Astrocyte (in vitro differentiated cells and primary cell): ENCODE measurements at regions not wholly inside any gene's neighbourhood (a gene's known extent, or its start where the extent isn't known, plus 50 kb on each side); places are given as distances from the start of the nearest gene placed in this dataset.

Experiments used
- DNase-seq: peaks from one replicate; pipeline ENCODE4 v3.0.0-alpha.2; 2010; ENCODE audit warnings: low read depth
- FAIRE-seq: peaks from 2 replicates; lab custom pipeline; 2011; peaks lifted over from hg19 to GRCh38; lab: Jason Lieb, UNC
- H2AFZ ChIP-seq: 2 replicates; pipeline ENCODE4 v1.6.0; 2012; ENCODE audit warnings: low read depth, low read length, inconsistent platforms
- H3K27ac ChIP-seq: 2 replicates; pipeline ENCODE4 v1.5.1; 2011; ENCODE audit warnings: low read depth, low read length, inconsistent platforms
- H3K27me3 ChIP-seq: 2 replicates; pipeline ENCODE4 v1.6.0; 2011; ENCODE audit warnings: low read length, inconsistent platforms; ENCODE audit not compliant: insufficient read depth
- H3K36me3 ChIP-seq: 2 replicates; pipeline ENCODE4 v1.5.1; 2011; ENCODE audit warnings: low read length, inconsistent platforms; ENCODE audit not compliant: insufficient read depth
- H3K4me1 ChIP-seq: 2 replicates; pipeline ENCODE4 v1.5.1; 2011; ENCODE audit warnings: low read length, inconsistent platforms; ENCODE audit not compliant: insufficient read depth
- H3K4me2 ChIP-seq: 2 replicates; pipeline ENCODE4 v1.6.0; 2012; ENCODE audit warnings: low read length, inconsistent platforms
- H3K4me3 ChIP-seq: 2 replicates; pipeline ENCODE4 v1.5.1; 2011; ENCODE audit warnings: low read depth, mild to moderate bottlenecking, low read length, inconsistent platforms; ENCODE audit not compliant: insufficient read depth
- H3K79me2 ChIP-seq: 2 replicates; pipeline ENCODE4 v1.6.0; 2012; ENCODE audit warnings: mild to moderate bottlenecking, low read length, inconsistent platforms; ENCODE audit not compliant: insufficient read depth
- H3K9ac ChIP-seq: 2 replicates; pipeline ENCODE4 v1.6.0; 2012; ENCODE audit warnings: mild to moderate bottlenecking, low read length, inconsistent platforms
- H3K9me3 ChIP-seq: 2 replicates; pipeline ENCODE4 v1.5.1; 2012; ENCODE audit warnings: low read depth, mild to moderate bottlenecking, low read length, inconsistent platforms; ENCODE audit not compliant: insufficient read depth
- H4K20me1 ChIP-seq: 2 replicates; pipeline ENCODE4 v1.6.0; 2012; ENCODE audit warnings: low read length, inconsistent platforms; ENCODE audit not compliant: insufficient read depth
- H3K27ac Mint-ChIP-seq: one replicate; pipeline ENCODE4 v1.8.0; 2021; ENCODE audit warnings: mild to moderate bottlenecking, mixed read lengths; ENCODE audit not compliant: unreplicated experiment
- H3K27me3 Mint-ChIP-seq: one replicate; pipeline ENCODE4 v1.8.0; 2021; ENCODE audit warnings: low read depth, mixed read lengths; ENCODE audit not compliant: unreplicated experiment
- H3K36me3 Mint-ChIP-seq: one replicate; pipeline ENCODE4 v1.8.0; 2021; ENCODE audit warnings: low read depth, mixed read lengths; ENCODE audit not compliant: unreplicated experiment
- H3K4me1 Mint-ChIP-seq: one replicate; pipeline ENCODE4 v1.8.0; 2021; ENCODE audit warnings: low read depth, mixed read lengths; ENCODE audit not compliant: unreplicated experiment
- H3K4me3 Mint-ChIP-seq: one replicate; pipeline ENCODE4 v1.8.0; 2021; ENCODE audit warnings: mild to moderate bottlenecking, moderate library complexity, mixed read lengths; ENCODE audit not compliant: unreplicated experiment
- H3K9me3 Mint-ChIP-seq: one replicate; pipeline ENCODE4 v1.8.0; 2021; ENCODE audit warnings: mild to moderate bottlenecking, mixed read lengths; ENCODE audit not compliant: unreplicated experiment
- EZH2 ChIP-seq: IDR thresholded peaks from 2 replicates; pipeline ENCODE4 v1.6.1; 2012; ENCODE audit warnings: mild to moderate bottlenecking, low read length, inconsistent platforms; ENCODE audit not compliant: insufficient read depth
- TF ChIP-seq, protein P1 (sequence below): IDR thresholded peaks from 2 replicates; pipeline ENCODE4 v1.5.1; 2011; ENCODE audit warnings: low read depth, mild to moderate bottlenecking, inconsistent platforms, low read length, moderate library complexity; ENCODE audit not compliant: insufficient read depth

DNA sequence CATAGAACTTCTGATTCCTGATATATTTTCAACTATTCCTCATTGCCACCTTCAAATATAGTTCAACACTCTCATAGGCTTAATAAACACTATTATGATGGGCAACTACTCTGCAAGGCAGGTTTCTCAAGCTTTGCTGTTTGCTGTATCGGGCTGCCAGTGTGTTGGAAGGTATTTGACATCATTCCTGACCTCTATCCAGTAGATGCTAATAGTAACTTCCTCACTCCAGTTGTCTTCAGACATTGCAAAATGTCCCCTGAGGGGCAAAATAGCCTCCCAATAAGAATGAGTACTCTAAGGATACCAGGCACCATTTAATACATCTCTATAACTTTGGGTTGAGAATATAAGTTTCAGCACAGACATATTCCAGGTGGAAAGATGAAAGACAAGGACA, 147.5 kb upstream of the PFN2 start:
- Mint-ChIP-seq H3K36me3 (no peaks in the 10 kb centered on the region), H3K27ac (no peak overlapping the region), H3K27me3 (peaks cover 1% of the 10 kb centered on the region), H3K4me3 (no peak overlapping the region), H3K9me3 (peaks cover 5% of the 10 kb centered on the region), H3K4me1 (peaks cover 32% of the 10 kb centered on the region)
- Histone ChIP-seq H3K36me3 (no peaks in the 10 kb centered on the region), H3K27me3 (no peaks in the 10 kb centered on the region), H3K27ac (no peak overlapping the region), H2AFZ (no peak overlapping the region), H3K9me3 (no peaks in the 10 kb centered on the region), H3K4me2 (no peak overlapping the region), H3K9ac (no peak overlapping the region), H3K4me3 (no peak overlapping the region), H3K4me1 (peaks cover 4% of the 10 kb centered on the region), H4K20me1 (no peaks in the 10 kb centered on the region), H3K79me2 (no peaks in the 10 kb centered on the region)
- no peak for DNase-seq
- TF ChIP-seq, protein P1, sequence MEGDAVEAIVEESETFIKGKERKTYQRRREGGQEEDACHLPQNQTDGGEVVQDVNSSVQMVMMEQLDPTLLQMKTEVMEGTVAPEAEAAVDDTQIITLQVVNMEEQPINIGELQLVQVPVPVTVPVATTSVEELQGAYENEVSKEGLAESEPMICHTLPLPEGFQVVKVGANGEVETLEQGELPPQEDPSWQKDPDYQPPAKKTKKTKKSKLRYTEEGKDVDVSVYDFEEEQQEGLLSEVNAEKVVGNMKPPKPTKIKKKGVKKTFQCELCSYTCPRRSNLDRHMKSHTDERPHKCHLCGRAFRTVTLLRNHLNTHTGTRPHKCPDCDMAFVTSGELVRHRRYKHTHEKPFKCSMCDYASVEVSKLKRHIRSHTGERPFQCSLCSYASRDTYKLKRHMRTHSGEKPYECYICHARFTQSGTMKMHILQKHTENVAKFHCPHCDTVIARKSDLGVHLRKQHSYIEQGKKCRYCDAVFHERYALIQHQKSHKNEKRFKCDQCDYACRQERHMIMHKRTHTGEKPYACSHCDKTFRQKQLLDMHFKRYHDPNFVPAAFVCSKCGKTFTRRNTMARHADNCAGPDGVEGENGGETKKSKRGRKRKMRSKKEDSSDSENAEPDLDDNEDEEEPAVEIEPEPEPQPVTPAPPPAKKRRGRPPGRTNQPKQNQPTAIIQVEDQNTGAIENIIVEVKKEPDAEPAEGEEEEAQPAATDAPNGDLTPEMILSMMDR, result no peak
- TF ChIP-seq EZH2, result no peak
- FAIRE-seq, result no peak

DNA sequence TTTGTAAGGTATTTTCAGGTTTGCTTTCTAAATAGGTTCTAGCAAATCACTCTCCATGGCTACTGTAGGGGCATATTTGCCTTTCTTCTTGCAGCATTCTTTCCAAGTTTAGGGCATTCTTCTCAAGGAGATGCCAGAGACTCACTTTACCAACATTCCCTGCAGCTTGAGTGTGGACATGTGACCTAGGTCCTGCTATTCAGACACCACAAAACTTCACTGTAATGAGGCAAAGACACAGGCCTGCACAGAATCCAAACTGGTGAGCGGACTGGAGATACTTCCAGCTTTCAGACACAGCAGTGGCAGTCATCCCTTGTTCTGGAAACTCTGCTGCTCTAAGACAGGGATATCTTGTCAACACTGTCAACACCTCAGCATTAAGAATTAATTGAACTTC, 146.4 kb upstream of the PFN2 start:
- Mint-ChIP-seq H3K27me3 (peaks cover 1% of the 10 kb centered on the region), H3K27ac (no peak overlapping the region), H3K9me3 (peaks cover 4% of the 10 kb centered on the region), H3K36me3 (no peaks in the 10 kb centered on the region), H3K4me3 (no peak overlapping the region), H3K4me1 (peaks cover 31% of the 10 kb centered on the region)
- TF ChIP-seq, protein P1, result no peak
- no peak for TF ChIP-seq EZH2
- no peak overlapping the region for H2AFZ ChIP-seq
- no peak overlapping the region for H3K4me2 ChIP-seq
- DNase-seq (peak; percentile 23), FAIRE-seq (no peak)
- no peaks in the 10 kb centered on the region for H4K20me1 ChIP-seq
- H3K27ac ChIP-seq, result no peak overlapping the region
- no peaks in the 10 kb centered on the region for H3K79me2 ChIP-seq
- no peaks in the 10 kb centered on the region for H3K27me3 ChIP-seq
- no peaks in the 10 kb centered on the region for H3K36me3 ChIP-seq
- no peak overlapping the region for H3K4me3 ChIP-seq
- H3K9me3 ChIP-seq, result no peaks in the 10 kb centered on the region
- H3K9ac ChIP-seq, result no peak overlapping the region
- peaks cover 4% of the 10 kb centered on the region for H3K4me1 ChIP-seq

DNA sequence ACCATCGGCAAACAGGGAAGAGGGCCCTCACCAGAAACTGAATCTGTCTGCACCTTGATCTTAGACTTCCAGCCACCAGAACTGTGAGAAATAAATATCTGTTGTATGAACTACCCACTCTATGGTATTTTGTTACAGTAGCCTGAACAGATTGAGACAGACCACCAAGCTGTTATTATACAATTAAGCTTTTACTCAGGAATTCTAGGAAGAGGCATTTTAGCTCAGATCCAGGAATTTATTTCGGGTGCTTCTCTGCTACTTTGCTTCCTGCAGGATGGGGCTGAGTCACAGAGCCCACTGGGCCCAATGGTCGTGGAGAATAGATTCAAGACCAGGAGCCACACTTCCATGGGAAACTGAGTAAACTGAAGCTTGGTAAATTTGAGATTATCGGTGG, 145.5 kb upstream of the PFN2 start:
- no peaks in the 10 kb centered on the region for H3K9me3 Mint-ChIP-seq
- no peak overlapping the region for H2AFZ ChIP-seq
- H3K4me1 ChIP-seq, result peaks cover 4% of the 10 kb centered on the region
- H3K4me3 ChIP-seq, result no peak overlapping the region
- no peaks in the 10 kb centered on the region for H3K27me3 ChIP-seq
- no peak overlapping the region for H3K27ac ChIP-seq
- no peaks in the 10 kb centered on the region for H3K79me2 ChIP-seq
- H3K4me2 ChIP-seq, result no peak overlapping the region
- no peak overlapping the region for H3K27ac Mint-ChIP-seq
- no peaks in the 10 kb centered on the region for H3K36me3 ChIP-seq
- H3K9me3 ChIP-seq, result no peaks in the 10 kb centered on the region
- H3K4me1 Mint-ChIP-seq, result peaks cover 31% of the 10 kb centered on the region
- DNase-seq (no peak), FAIRE-seq (no peak)
- peaks cover 1% of the 10 kb centered on the region for H3K27me3 Mint-ChIP-seq
- no peak overlapping the region for H3K9ac ChIP-seq
- TF ChIP-seq EZH2, result no peak
- TF ChIP-seq, protein P1, result no peak
- H3K4me3 Mint-ChIP-seq, result no peak overlapping the region
- no peaks in the 10 kb centered on the region for H3K36me3 Mint-ChIP-seq
- no peaks in the 10 kb centered on the region for H4K20me1 ChIP-seq
